ENCODE measurements at regions not wholly inside any gene's neighbourhood (a gene's known extent, or its start where the extent isn't known, plus 50 kb on each side); places are given as distances from the start of the nearest gene placed in this dataset.

DNA sequence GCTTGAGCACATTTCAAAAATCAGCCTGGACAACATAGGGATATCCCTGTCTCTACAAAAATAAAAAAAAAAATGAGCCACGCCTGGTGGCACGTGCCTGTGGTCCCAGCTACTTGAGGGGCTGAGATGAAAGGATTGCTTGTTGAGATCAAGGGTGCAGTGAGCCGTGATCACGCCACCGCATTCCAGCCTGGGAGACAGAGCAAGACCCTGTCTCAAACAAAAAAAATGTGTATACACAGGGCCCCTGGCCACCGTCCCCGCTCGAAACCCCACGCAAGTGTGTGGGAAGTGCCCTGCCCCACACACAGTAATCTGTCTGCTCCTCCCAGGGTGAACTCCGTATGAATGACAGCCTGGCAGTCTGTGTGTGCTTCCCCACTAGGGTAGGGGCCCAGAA lies 93.0 kb upstream of the RPL38 start:
- Histone ChIP-seq H3K4me1 (ENCODE audit: insufficient read depth, low read length) (peaks cover 7% of the 10 kb centered on the region; the same call in 1 of the 2 replicates), H4K20me1 (ENCODE audit: insufficient read depth, low read length) (no peaks in the 10 kb centered on the region), H3K79me2 (ENCODE audit: insufficient read depth, low read length) (no peaks in the 10 kb centered on the region), H2AFZ (ENCODE audit: low read length) (no peak overlapping the region), H3K4me3 (replicated peaks in 1 of 3; ENCODE audit: insufficient read depth in 1 of 3, low read depth in 2 of 3, low read length in 3 of 3) (no peak overlapping the region), H3K9ac (ENCODE audit: insufficient read depth, low read depth, low read length) (no peak overlapping the region), H3K36me3 (replicated peaks in 1 of 2; ENCODE audit: control insufficient read depth in 1 of 2, insufficient read depth in 2 of 2, low read length in 2 of 2) (no peaks in the 10 kb centered on the region), H3K27me3 (ENCODE audit: control insufficient read depth in 1 of 2, insufficient read depth in 2 of 2, low read length in 2 of 2) (peaks cover 0 to 60% of the 10 kb centered on the region in 2 experiments; a peak in 3 of 5 replicates), H3K9me3 (ENCODE audit: low read length) (no peaks in the 10 kb centered on the region), H3K4me2 (ENCODE audit: low read depth, low read length) (no peak overlapping the region), H3K27ac (ENCODE audit: extremely low read length, insufficient read depth, low read length) (no peak overlapping the region)
- intact Hi-C loops (cut with micrococcal nuclease; ENCODE audit: unreplicated experiment): no loop called here
- FAIRE-seq (no peak), DNase-seq (ENCODE audit: low spot score) (peak; percentile 18), ATAC-seq (no peak; the same call in 2 of the 3 replicates)
- in situ Hi-C loops (cut with HindIII; ENCODE audit: extremely low pct_ligation_motif_present, low pct_unique_long_range_greater_than_20kb): no loop called here
- TF ChIP-seq MAFF (IDR thresholded peaks at IDR 0.05; ENCODE audit: low read depth, low read length): no peak
- TF ChIP-seq, protein P1, sequence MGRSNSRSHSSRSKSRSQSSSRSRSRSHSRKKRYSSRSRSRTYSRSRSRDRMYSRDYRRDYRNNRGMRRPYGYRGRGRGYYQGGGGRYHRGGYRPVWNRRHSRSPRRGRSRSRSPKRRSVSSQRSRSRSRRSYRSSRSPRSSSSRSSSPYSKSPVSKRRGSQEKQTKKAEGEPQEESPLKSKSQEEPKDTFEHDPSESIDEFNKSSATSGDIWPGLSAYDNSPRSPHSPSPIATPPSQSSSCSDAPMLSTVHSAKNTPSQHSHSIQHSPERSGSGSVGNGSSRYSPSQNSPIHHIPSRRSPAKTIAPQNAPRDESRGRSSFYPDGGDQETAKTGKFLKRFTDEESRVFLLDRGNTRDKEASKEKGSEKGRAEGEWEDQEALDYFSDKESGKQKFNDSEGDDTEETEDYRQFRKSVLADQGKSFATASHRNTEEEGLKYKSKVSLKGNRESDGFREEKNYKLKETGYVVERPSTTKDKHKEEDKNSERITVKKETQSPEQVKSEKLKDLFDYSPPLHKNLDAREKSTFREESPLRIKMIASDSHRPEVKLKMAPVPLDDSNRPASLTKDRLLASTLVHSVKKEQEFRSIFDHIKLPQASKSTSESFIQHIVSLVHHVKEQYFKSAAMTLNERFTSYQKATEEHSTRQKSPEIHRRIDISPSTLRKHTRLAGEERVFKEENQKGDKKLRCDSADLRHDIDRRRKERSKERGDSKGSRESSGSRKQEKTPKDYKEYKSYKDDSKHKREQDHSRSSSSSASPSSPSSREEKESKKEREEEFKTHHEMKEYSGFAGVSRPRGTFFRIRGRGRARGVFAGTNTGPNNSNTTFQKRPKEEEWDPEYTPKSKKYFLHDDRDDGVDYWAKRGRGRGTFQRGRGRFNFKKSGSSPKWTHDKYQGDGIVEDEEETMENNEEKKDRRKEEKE (IDR thresholded peaks at IDR 0.05): no peak
- no peak for TF ChIP-seq FOXK2 (IDR thresholded peaks at IDR 0.05)
- TF ChIP-seq BHLHE40 (IDR thresholded peaks at IDR 0.05; ENCODE audit: low read length): peak; percentile 89
- ChIA-PET POLR2A (no interaction called here), CTCF (ENCODE audit: low intra/inter-chr PET ratio, low total read pairs) (no interaction called here)
- no TSS peak for BruUV-seq (replicated peaks)
- WGBS (ENCODE audit: low lambda C conversion rate): 1% methylated on average over 8 of the region's 10 CpGs

DNA sequence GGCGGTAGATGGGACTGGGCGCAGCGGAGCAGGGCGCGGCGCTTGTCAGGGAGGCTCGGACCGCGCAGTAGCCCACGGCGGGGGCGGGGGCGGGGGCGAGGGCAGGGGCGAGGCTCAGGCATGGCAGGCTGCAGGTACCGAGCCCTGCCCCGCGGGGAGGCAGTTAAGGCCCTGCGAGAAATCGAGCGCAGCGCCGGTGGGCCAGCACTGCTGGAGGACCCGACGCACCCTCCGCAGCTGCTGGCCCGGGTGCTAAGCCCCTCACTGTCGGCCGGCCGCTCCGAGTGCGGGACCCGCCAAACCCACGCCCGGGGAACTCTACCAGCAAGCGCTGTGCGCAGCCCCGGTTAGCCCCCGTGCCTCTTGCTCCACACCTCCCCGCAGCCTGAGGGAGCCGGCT lies 90.2 kb upstream of the RPL38 start:
- Histone ChIP-seq H3K36me3 (replicated peaks in 1 of 2; ENCODE audit: control insufficient read depth in 1 of 2, insufficient read depth in 2 of 2, low read length in 2 of 2) (no peaks in the 10 kb centered on the region), H3K27ac (ENCODE audit: extremely low read length, insufficient read depth, low read length) (no peak overlapping the region), H2AFZ (ENCODE audit: low read length) (no peak overlapping the region), H3K9ac (ENCODE audit: insufficient read depth, low read depth, low read length) (no peak overlapping the region), H3K9me3 (ENCODE audit: low read length) (no peaks in the 10 kb centered on the region), H3K27me3 (ENCODE audit: control insufficient read depth in 1 of 2, insufficient read depth in 2 of 2, low read length in 2 of 2) (peaks cover 14 to 72% of the 10 kb centered on the region in 2 experiments), H3K4me1 (ENCODE audit: insufficient read depth, low read length) (peaks cover 7% of the 10 kb centered on the region; the same call in 1 of the 2 replicates), H3K79me2 (ENCODE audit: insufficient read depth, low read length) (no peaks in the 10 kb centered on the region), H4K20me1 (ENCODE audit: insufficient read depth, low read length) (no peaks in the 10 kb centered on the region), H3K4me3 (replicated peaks in 1 of 3; ENCODE audit: insufficient read depth in 1 of 3, low read depth in 2 of 3, low read length in 3 of 3) (no peak overlapping the region), H3K4me2 (ENCODE audit: low read depth, low read length) (no peak overlapping the region)
- no peak for TF ChIP-seq ZNF282 (IDR thresholded peaks at IDR 0.05; ENCODE audit: partially characterized antibody)
- TF ChIP-seq ZFP37 (CRISPR knock-in tag; IDR thresholded peaks at IDR 0.05; ENCODE audit: borderline replicate concordance): no peak
- TF ChIP-seq SP5 (CRISPR knock-in tag; IDR thresholded peaks at IDR 0.05; ENCODE audit: borderline replicate concordance, low read depth): no peak
- no peak for TF ChIP-seq HNRNPK (IDR thresholded peaks at IDR 0.05; ENCODE audit: low read depth, low read length, poor library complexity, severe bottlenecking)
- TF ChIP-seq, protein P2, sequence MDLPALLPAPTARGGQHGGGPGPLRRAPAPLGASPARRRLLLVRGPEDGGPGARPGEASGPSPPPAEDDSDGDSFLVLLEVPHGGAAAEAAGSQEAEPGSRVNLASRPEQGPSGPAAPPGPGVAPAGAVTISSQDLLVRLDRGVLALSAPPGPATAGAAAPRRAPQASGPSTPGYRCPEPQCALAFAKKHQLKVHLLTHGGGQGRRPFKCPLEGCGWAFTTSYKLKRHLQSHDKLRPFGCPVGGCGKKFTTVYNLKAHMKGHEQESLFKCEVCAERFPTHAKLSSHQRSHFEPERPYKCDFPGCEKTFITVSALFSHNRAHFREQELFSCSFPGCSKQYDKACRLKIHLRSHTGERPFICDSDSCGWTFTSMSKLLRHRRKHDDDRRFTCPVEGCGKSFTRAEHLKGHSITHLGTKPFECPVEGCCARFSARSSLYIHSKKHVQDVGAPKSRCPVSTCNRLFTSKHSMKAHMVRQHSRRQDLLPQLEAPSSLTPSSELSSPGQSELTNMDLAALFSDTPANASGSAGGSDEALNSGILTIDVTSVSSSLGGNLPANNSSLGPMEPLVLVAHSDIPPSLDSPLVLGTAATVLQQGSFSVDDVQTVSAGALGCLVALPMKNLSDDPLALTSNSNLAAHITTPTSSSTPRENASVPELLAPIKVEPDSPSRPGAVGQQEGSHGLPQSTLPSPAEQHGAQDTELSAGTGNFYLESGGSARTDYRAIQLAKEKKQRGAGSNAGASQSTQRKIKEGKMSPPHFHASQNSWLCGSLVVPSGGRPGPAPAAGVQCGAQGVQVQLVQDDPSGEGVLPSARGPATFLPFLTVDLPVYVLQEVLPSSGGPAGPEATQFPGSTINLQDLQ (CRISPR knock-in tag; IDR thresholded peaks at IDR 0.05): no peak
- TF ChIP-seq ARID2 (CRISPR knock-in tag; IDR thresholded peaks at IDR 0.05; ENCODE audit: borderline replicate concordance): no peak
- TF ChIP-seq, protein P3, sequence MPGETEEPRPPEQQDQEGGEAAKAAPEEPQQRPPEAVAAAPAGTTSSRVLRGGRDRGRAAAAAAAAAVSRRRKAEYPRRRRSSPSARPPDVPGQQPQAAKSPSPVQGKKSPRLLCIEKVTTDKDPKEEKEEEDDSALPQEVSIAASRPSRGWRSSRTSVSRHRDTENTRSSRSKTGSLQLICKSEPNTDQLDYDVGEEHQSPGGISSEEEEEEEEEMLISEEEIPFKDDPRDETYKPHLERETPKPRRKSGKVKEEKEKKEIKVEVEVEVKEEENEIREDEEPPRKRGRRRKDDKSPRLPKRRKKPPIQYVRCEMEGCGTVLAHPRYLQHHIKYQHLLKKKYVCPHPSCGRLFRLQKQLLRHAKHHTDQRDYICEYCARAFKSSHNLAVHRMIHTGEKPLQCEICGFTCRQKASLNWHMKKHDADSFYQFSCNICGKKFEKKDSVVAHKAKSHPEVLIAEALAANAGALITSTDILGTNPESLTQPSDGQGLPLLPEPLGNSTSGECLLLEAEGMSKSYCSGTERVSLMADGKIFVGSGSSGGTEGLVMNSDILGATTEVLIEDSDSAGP (CRISPR knock-in tag; IDR thresholded peaks at IDR 0.05; ENCODE audit: borderline replicate concordance): no peak
- no peak for TF ChIP-seq PPARG (CRISPR knock-in tag; conservative IDR thresholded peaks at IDR 0.05)
- no peak for TF ChIP-seq SMAD9 (CRISPR knock-in tag; IDR thresholded peaks at IDR 0.05)
- ChIA-PET POLR2A (no interaction called here), CTCF (ENCODE audit: low intra/inter-chr PET ratio, low total read pairs) (no interaction called here)
- DNase-seq (ENCODE audit: low spot score) (no peak), FAIRE-seq (no peak), ATAC-seq (no peak)
- 83% methylated on average over 17 of the region's 41 CpGs for WGBS (ENCODE audit: low lambda C conversion rate)
- intact Hi-C loops (cut with micrococcal nuclease; ENCODE audit: unreplicated experiment): no loop called here
- no TSS peak for BruUV-seq (replicated peaks)
- in situ Hi-C loops (cut with HindIII; ENCODE audit: extremely low pct_ligation_motif_present, low pct_unique_long_range_greater_than_20kb): no loop called here

Data from HepG2 (cell line).